ENCODE measurements at regions not wholly inside any gene's neighbourhood (a gene's known extent, or its start where the extent isn't known, plus 50 kb on each side); places are given as distances from the start of the nearest gene placed in this dataset.

- TF ChIP-seq POLR2AphosphoS5 (IDR thresholded peaks at IDR 0.05; ENCODE audit: low read depth, low read length): no peak
- TF ChIP-seq POLR2A (IDR thresholded peaks at IDR 0.05; ENCODE audit: low read depth, low read length): no peak
- TF ChIP-seq TAF1 (IDR thresholded peaks at IDR 0.05; ENCODE audit: low read depth, low read length): no peak
- TF ChIP-seq SPI1 (IDR thresholded peaks at IDR 0.05; ENCODE audit: low read depth, low read length): no peak
Measured at GRCh38 chr1:34302798-34303197, 126.1 kb downstream of the C1orf94 start.

Data from GM12891 (cell line).